GM18867 (cell line): ENCODE measurements at regions not wholly inside any gene's neighbourhood (a gene's known extent, or its start where the extent isn't known, plus 50 kb on each side); places are given as distances from the start of the nearest gene placed in this dataset.

Experiments
- ATAC-seq: cut with Tn5 transposase; IDR thresholded peaks from one replicate; pipeline ENCODE4 v1.9.1; 2021; ENCODE audit warnings: mild to moderate bottlenecking, moderate library complexity; ENCODE audit not compliant: unreplicated experiment

DNA sequence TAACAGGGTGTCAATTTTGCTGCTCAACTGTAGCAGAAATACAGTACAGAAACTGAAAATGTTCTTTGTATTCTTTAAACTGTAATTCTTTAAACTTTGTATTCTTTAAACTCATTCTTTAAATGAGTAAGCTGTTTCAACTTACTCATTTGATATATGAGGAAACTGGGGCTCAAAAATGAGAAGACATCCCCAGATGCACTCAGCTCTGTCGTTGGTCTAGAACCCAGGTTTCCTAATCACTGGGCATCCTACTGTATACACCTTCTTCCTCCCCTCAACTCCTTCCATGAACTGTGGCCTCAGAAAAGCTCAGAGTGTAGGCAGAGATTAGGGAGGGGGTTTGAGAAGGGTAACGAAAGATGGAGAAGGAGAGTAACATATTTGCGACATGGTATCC, 136.5 kb upstream of the MAST4 start:
- ATAC-seq = no peak

DNA sequence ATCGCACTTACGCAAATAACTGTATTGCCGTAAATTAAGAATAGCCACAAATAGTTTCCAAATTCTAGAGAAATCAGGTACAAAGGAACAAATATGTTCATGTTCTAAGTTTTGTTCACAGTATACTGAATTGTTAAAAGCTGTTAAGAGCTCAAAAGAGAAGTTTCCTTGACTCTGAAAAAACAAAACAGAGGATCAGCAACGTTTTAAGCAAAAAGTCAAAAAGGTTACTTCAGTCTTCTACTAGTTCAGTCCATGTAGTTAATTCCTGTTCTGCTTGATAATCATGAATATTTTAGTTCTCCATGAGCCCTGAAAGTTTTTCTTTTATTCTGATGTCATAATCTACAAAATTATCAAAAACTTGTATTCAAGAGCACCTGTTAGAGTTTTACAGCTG, 128.6 kb upstream of the MAST4 start:
- no peak for ATAC-seq

DNA sequence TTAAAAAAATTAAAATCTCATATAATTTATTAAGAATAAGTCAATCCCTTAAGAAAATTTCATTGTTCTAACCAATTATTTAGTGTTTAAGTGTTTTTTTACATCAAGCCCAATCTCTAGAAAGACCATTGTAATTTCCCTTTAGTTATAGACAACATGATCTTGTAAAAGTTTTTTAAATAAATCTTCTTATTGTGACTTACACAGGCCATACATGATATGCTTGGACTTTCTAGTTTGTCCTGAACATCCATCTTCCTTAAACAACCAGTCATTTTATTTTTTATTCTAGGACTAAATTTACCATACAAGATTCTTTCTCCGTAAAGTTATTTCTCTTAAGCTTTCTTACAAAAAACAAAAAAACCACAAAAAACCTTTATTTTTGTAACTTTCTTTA, 126.5 kb upstream of the MAST4 start:
- ATAC-seq = no peak

DNA sequence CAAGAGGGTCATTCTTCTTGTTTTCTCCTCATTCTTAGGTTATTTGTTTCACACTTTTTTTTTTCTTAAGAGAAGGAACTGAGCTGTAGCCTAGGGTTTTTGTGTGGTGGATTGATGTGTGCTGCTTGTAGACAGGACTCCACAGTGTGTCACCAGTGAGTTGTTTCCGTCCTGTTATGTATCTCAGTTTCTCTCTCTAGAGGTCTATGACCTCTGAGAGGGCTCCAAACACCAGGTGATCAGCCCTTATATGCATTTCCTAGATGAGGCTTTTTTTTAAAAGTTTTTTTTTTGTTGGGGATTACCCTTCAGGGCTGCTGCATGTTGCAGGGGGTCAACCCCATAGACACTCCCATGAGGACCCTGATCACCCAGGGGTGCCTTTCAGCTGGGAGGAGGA, 124.2 kb upstream of the MAST4 start:
- no peak for ATAC-seq

DNA sequence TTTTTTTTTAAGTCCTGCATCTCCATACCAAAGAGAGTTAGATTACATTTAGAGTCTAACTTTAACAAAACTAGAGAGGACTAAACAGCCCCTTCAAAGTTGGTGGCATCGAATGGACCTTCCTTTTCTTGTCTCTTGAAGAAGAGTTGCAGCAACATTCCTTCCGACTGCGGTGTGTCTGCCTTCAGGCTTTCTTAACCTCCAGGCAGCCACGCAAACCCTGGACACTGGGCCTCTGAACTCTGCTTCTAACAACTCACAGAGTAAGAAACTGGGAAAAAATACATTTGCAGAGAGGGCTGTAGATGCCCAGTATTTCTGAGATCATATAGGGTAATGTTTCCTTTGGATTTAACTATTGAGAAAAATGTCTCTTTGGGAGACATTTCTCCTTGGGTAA, 120.5 kb upstream of the MAST4 start:
- no peak for ATAC-seq

DNA sequence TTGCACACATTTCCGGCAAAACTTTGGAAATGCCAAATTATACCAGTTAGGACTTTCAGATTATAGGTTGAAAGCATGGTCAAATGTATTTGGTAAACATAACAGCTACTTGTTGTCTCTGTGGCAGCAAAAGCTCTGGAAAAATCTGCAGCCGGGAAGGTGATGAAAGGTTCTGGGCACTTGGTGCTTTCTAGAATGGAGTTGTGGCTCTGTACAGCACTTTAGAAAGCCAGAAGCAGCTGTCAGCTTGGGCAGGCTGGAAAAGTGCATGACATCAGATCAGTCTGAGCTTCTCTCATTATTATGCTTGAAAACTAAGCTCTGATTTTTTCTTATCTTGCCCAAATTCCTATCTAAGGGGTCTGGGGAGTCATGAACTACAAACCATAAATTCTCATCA, 118.6 kb upstream of the MAST4 start:
- ATAC-seq = no peak

DNA sequence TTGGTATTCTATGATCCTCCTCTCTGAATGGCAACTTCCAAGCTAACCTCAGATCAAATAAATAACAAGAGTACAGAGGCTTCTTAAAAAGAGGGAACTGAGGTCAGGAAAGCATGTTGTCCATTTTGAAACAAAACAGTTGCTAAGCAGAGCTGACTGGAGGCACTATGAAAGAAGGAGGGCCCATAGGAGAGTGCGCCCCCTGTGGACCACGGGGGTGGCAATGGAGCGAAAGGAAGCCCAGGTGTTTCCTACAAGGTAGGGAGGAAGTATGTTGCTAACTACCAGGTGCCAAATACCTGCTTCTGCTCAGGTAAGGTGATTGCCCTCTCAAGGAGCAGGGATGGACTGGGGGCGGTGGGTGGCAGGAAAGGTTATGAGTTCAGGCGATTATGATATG, 101.8 kb upstream of the MAST4 start:
- no peak for ATAC-seq

DNA sequence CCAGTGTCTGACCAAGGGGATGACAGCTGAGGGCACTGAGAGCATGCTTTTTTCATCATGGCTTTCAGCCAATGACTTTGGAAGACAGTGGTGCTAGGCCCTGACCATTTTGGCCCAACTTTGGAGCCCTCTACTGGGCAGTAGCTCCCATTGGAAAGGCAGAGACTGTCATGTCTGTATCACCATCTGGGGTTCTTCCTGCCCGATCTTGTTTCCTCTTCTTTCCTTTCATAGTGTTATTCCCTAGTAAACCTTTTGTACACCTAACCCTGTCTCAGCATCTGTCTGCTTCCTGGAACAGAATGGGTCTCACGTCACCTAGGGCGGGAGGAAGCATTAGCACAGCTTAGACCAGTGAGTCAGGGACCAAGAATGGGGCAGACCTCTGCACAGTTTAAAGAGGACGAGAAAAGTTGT, 97.4 kb upstream of the MAST4 start:
- no peak for ATAC-seq

DNA sequence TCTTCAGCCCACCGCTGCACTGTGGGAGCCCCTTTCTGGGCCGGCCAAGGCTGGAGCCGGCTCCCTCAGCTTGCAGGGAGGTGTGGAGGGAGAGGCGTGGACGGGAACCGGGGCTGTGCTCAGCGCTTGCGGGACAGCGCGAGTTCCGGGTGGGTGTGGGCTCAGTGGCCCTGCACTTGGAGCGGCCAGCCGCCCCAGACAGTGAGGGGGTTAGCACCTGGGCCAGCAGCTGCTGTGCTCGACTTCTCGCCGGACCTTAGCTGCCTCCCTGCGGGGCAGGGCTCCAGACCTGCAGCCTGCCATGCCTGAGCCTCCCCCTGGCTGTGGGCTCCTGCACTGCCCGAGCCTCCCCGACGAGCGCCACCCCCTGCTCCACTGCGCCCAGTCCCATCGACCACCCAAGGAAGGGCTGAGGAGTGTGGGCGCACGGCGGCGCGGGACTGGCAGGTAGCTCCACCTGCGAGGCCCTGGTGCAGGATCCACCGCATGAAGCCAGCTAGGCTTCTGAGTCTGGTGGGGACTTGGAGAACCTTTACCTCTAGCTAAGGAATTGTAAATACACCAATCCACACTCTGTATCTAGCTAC, 92.9 kb upstream of the MAST4 start:
- ATAC-seq = no peak

DNA sequence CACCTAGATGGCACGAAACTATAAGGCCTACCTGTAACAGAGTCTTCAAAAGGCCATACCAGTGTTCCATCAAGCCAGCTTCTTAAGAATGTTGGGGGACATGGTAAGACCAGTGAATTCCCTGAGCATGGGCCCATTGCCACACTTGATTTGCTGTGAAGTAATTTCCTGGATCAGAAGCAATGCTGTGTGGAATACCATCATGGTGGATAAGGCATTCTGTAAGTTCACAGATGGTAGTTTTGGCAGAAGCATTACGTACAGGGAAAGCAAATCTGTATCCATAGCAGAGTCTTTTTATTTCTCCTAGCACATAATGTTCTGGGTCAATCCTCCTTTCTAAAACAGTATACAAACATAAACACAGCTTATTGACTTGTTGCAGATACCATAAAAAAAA, 89.1 kb upstream of the MAST4 start:
- no peak for ATAC-seq

DNA sequence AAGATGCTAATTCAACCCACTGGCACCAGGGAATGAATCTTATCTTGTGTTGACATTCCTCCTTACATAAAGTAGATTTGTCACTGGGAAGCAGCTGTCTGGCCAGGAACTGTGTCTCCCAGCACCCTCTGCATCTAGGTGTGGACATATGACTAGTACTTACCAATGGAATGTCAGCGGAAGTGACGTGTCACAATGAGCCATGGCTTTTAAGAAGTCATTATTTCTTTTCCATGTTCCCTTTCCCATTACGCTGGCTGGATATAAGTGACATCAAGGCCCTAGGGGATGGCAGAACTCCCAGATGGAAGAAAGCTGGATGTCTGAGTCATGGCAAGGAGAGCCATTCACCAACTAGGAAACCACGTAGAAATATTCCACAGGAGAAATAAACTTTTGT, 84.7 kb upstream of the MAST4 start:
- no peak for ATAC-seq

DNA sequence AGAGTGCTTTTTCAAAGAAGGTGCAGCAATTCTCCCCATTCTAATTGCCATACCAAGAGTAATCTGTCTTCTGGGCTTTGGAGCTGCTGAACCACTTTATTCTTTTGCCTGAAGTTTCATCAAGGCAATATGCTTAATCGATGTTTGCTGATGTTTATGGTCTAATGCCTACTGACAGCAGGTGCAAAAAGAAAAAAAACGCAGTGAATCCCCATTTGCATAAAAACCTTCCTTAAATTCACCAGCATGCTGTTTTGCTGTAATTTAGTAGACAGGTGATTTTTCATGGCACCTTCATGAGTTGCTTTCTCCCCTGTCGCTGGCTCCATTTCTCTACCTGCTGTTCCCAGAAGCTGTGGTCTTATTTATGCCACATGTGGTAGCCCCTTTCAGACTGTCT, 83.1 kb upstream of the MAST4 start:
- ATAC-seq = no peak

DNA sequence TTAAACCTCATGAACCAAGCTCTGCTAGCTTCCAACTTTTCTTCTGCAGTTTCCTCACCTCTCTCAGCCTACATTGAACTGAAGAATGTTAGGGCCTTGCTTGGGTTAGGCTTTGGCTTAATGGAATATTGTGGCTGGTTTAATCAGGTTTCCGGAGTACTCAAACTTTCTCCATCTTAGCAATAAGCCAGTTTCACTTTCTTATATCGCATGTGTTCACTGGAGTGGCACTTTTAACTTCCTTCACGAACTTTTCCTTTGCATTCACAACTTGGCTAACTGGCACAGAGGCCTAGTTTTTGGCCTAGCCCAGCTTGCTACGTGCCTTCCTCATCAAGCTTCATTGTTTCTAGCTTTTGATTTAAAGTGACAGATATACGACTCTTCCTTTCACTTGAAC, 81.0 kb upstream of the MAST4 start:
- no peak for ATAC-seq

DNA sequence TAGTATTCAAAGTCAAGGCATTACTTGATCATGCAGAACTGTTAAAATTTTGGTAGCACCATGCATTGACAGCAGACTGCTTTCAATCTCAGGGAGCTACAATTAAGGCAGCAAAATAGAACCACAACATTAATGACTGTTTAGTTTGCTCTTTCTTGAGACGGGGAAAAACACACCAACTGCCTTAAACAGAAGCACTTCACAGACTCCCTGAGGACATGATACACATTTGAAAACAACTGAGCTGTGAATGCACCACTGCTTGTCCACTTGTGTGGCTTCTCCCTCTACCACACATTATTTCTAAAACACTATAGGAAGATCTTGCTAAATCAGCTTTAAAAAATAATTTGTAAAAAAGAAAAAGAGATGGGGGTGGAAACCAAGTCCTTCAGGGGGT, 79.6 kb upstream of the MAST4 start:
- ATAC-seq = no peak

DNA sequence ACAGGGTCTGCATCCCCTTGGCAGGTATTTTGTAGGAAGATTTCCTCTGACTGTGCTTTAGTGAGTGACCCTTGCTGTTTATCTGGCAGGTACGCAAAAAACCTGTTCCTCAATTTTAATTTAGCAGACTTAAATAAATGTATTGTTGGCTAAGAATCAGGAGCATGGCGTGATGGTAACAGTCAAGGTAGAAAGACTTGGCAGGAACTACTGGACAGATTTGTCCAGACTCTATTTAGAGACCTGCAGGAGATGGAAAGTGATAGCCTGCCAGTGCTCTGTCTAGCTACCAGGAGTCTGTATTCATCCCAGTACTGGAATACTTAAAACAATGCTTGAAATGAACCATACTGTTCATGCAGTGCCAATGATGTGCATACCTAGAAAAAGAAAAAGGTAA, 78.8 kb upstream of the MAST4 start:
- ATAC-seq = no peak

DNA sequence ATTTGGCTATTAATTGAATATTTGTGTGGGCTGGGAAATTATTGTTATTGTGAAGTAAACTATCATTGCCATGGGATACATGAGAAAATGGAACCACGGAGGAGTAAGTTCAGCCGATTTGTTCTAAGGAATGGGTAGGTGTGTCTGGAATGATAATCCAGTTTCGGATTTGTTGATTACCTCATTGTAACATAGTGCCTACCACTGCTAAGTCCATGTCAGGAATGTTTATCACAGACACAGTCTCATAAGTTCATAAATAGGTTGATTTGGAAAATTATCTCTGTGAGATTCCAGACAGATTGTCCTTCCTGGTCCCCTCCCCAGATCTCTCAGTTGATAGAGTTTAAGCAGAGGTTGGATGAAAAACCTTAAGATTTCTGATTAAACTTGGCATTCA, 78.1 kb upstream of the MAST4 start:
- no peak for ATAC-seq

DNA sequence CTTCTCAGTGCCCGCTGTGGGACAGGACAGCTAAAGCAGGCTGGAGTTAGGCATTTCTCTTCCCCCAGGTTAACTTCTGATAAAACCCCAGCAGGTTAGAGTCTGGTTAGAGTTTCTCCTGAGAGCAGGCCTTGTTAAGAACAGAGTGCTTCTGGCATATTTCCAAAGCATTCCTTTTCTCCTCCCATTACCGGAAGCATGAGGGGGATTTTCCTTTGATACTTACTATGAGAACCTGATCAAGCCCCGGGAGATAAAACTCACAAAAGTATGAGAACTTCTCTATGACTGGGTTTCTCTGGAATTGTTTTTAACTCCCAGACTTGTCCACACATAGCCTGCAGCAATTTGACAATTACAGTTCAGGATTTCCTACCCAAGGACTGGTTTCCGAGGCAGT, 77.4 kb upstream of the MAST4 start:
- no peak for ATAC-seq

DNA sequence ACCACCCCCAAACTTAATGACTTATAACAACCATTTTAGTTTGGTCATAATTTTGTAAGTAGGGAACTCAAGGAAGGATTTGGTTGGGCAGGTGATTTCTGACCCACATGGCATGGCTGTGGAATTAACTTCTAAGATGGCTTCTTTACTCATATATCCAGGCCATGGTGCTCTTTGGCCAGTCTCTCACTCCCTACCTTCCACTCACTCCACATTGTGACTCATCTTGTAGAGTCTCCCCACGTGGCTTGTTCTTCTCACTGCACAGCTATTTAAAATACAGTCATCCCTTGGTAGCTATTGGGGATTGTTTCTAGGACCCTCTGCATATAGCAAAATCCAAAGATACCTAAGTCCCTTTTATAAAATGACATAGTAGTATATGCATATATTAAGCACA, 76.6 kb upstream of the MAST4 start:
- ATAC-seq = no peak

DNA sequence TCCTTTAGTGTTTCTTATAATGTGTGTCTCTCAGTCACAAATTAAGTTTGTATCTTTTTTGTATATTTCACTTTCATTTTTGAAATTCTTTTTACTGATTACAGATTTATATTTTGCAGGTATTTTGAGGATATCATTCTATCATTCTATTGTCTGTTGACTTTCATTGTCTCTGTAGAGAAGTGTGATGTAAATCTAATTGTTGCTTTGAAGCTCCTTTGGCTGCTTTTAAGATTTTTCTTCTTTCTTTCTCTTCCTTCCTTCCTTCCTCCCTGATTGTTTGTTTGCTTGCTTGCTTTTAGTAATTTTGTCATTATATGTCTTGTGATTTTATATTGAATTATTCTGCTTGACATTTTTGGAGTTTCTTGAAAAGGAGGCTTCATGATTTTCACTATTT, 75.3 kb upstream of the MAST4 start:
- no peak for ATAC-seq

DNA sequence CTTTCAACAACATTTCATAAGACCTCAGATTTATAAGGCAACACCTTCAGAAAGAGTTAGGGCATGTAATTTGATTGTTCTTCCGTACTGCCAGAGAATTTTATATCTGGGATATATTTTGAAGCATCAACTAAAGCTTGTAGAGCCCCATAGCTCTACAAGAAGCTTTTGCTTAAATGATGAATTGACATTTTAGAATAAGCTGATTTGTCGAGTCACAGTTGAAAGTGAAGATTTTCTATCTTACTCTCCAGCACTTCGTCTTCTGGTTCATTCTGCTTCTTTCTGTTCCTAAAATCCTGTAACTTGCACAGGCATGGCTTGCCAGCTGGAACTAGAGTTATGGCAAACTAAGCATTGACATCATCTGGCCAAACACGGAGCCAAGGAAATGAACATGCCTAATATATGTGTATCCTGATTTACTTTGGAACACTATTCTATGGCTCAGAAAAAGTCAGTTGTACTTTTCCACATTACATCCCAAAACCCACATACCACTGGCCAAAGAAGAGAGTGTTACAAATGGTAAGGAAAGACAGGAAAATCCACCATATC, 68.6 kb upstream of the MAST4 start:
- no peak for ATAC-seq

DNA sequence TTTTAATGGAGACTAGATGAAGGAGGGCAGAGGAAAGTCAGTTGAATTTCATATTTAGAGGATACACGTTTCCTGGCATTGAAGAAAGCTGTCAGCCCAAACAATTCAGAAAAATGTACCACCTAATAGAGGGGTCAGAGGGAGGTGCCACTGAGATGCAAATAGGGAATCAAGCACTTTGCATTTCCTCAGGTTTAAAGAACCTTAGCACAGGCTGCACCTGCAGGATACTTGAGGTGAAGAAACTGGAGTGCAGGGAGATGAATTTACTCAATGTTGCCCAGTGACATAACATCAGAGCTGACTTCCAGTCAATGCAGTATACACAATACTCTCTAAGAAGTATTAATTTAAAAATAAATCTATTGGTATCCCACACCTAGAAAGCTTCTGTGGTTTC, 67.0 kb upstream of the MAST4 start:
- no peak for ATAC-seq

DNA sequence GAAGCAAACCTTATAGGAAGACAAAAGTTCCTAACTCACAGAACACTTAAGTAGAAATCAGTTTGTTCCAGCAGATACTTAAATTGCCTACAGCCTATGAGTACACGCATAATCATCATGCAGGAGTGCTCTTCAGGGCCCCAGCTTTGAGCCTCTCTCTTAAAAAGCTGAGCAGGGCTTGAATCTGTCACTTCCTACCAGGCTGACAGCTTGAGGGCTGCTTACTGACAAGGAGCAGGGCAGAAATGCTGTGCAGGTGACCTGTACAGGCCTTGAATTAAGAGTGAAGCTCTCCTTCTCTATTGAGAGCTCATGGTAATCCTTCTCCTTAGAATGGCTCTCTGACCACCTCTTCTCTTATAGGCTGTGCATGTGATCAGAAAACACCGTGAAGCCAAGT, 66.5 kb upstream of the MAST4 start:
- ATAC-seq = no peak

DNA sequence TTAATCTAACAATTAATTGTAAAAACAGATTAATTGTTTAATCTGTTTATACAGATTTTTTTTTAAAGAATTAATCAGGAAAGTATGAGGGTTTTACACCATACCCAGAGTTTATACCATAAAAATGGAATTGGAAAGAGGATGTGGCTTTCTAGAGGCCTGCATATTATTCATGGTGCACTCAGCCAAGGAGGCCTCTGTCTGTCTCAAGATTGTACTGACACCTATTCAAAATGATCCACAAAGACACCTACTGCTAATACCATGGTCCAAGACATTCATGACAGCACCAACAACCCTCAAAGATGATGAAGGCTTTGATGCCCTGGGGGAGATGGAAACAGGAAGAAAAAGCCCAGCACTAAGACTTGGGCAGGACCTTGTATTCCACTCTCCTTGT, 58.1 kb upstream of the MAST4 start:
- ATAC-seq = no peak

DNA sequence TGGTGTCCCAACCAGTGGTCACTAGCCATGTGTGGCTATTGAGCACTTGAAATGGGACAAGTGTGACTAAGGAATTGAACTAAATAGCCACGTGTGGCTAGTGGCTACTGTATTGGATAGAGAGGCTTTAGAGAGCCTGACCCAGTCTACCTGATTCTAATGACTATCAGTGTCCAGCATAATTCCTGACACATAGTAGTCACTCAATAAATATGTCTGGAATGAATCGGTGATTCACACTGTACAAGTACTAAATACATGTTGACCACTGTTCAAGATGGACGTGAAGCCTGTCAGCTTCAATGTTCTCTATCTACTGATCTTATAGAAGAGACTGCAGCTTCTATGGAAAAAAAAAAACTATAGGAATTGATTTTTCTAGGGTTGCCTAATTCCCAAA, 57.7 kb upstream of the MAST4 start:
- no peak for ATAC-seq
